GM18873 (cell line): ENCODE measurements at regions not wholly inside any gene's neighbourhood (a gene's known extent, or its start where the extent isn't known, plus 50 kb on each side); places are given as distances from the start of the nearest gene placed in this dataset.

Experiments used
- ATAC-seq: cut with Tn5 transposase; IDR thresholded peaks from one replicate; pipeline ENCODE4 v1.9.1; 2021; ENCODE audit warnings: mild to moderate bottlenecking, moderate library complexity, moderate number of reproducible peaks; ENCODE audit not compliant: unreplicated experiment, low FRiP score

GRCh38 chr3:124269619-124270018 is 277.7 kb upstream of the ROPN1 start:
- ATAC-seq, result no peak

GRCh38 chr3:124272605-124273151 is 280.8 kb upstream of the ROPN1 start:
- no peak for ATAC-seq

GRCh38 chr3:124273651-124274050 is 281.7 kb upstream of the ROPN1 start:
- ATAC-seq, result no peak

- no peak for ATAC-seq
Observed at GRCh38 chr3:124274051-124274450, 282.1 kb upstream of the ROPN1 start.

- no peak for ATAC-seq
Observed at GRCh38 chr3:124275412-124275811, 283.5 kb upstream of the ROPN1 start.

- no peak for ATAC-seq
Observed at GRCh38 chr3:124276133-124276532, 284.2 kb upstream of the ROPN1 start.

GRCh38 chr3:124276539-124277143 is 284.7 kb upstream of the ROPN1 start:
- ATAC-seq, result no peak

GRCh38 chr3:124277144-124277890 is 285.4 kb upstream of the ROPN1 start:
- no peak for ATAC-seq

- ATAC-seq, result no peak
Observed at GRCh38 chr3:124281453-124282316, 289.8 kb upstream of the ROPN1 start.

GRCh38 chr3:124282751-124283651 is 291.1 kb upstream of the ROPN1 start:
- no peak for ATAC-seq

- ATAC-seq, result no peak
Observed at GRCh38 chr3:124283652-124284023, 291.7 kb upstream of the ROPN1 start.

- no peak for ATAC-seq
Observed at GRCh38 chr3:124288996-124289395, 297.1 kb upstream of the ROPN1 start.

GRCh38 chr3:124291008-124291407 is 299.1 kb upstream of the ROPN1 start:
- ATAC-seq, result no peak

GRCh38 chr3:124292329-124292728 is 300.4 kb upstream of the ROPN1 start:
- ATAC-seq, result no peak

- ATAC-seq, result no peak
Observed at GRCh38 chr3:124293584-124293983, 301.7 kb upstream of the ROPN1 start.

- ATAC-seq, result no peak
Observed at GRCh38 chr3:124295362-124295761, 303.4 kb upstream of the ROPN1 start.

GRCh38 chr3:124296406-124296805 is 304.5 kb upstream of the ROPN1 start:
- no peak for ATAC-seq

GRCh38 chr3:124297062-124297980 is 305.4 kb upstream of the ROPN1 start:
- ATAC-seq, result no peak

- no peak for ATAC-seq
Observed at GRCh38 chr3:124298301-124298700, 306.4 kb upstream of the ROPN1 start.
